Endothelial cell of umbilical vein (primary cell): ENCODE measurements at regions not wholly inside any gene's neighbourhood (a gene's known extent, or its start where the extent isn't known, plus 50 kb on each side); places are given as distances from the start of the nearest gene placed in this dataset.

Source experiments
- BruUV-seq: library from RNA; stranded (reverse); fragments of 400-500 nt; replicated peaks from 2 replicates; lab custom pipeline; 2021; lab: Mats Ljungman, UMichigan
- CTCF ChIA-PET: fragments of 300-600, 350-600 bp; sonication (Branson Sonifier 250); formaldehyde crosslinking; loops from one replicate; lab custom pipeline; 2021; ENCODE audit warnings: antibody characterized with exemption, inconsistent platforms; lab: Charles Lee
- POLR2A ChIA-PET: fragments of 300-600, 350-600 bp; sonication (Branson Sonifier 250); formaldehyde crosslinking; loops from one replicate; lab custom pipeline; 2021; ENCODE audit warnings: antibody characterized with exemption, inconsistent platforms; lab: Charles Lee
- DNase-seq: peaks from one replicate; pipeline ENCODE4 v3.0.0-alpha.2; 2011; ENCODE audit warnings: low read depth, low spot score
- FAIRE-seq: peaks from 2 replicates; lab custom pipeline; 2011; peaks lifted over from hg19 to GRCh38; lab: Jason Lieb, UNC
- H2AFZ ChIP-seq: 2 replicates; pipeline ENCODE4 v1.6.0; 2012; ENCODE audit warnings: low read depth, low read length, control low read depth, inconsistent platforms
- H3K27ac ChIP-seq: 2 replicates; pipeline ENCODE4 v1.5.1; 2011; ENCODE audit warnings: low read depth, mild to moderate bottlenecking, control low read depth, low read length, moderate library complexity; ENCODE audit not compliant: insufficient read depth
- H3K27me3 ChIP-seq, 2 experiments: 2 replicates each; pipeline versions ENCODE4 v1.6.0 to v1.6.1; 2011; ENCODE audit warnings: low read length in 2 of 2, mixed read lengths in 1 of 2; ENCODE audit not compliant: control insufficient read depth in 2 of 2, insufficient read depth in 2 of 2
- H3K36me3 ChIP-seq, 2 experiments: 2 replicates in 1 of 2; 3 replicates in 1 of 2; pipeline ENCODE4 v1.5.1; 2011; ENCODE audit warnings: low read length in 2 of 2, mild to moderate bottlenecking in 1 of 2, moderate library complexity in 1 of 2; ENCODE audit not compliant: control insufficient read depth in 2 of 2, insufficient read depth in 2 of 2; ENCODE audit errors: extremely low read depth in 1 of 2
- H3K4me1 ChIP-seq: 3 replicates; pipeline ENCODE4 v1.5.1; 2011; ENCODE audit warnings: mild to moderate bottlenecking, low read length; ENCODE audit not compliant: control insufficient read depth, insufficient read depth; ENCODE audit errors: extremely low read depth
- H3K4me2 ChIP-seq: 2 replicates; pipeline ENCODE4 v1.6.1; 2011; ENCODE audit warnings: low read length, control low read depth, mixed read lengths; ENCODE audit not compliant: insufficient read depth
- H3K4me3 ChIP-seq, 3 experiments: fragments of 200-600 bp in 1 of 3; sonication (generic), shearing (Covaris generic) in 1 of 3; replicated peaks in 1 of 3; 2 replicates each; pipeline ENCODE4 v1.5.1; 2011 to 2016; ENCODE audit warnings: control low read depth in 3 of 3, low read length in 3 of 3, mild to moderate bottlenecking in 2 of 3, inconsistent platforms in 1 of 3, low read depth in 1 of 3, moderate library complexity in 1 of 3; ENCODE audit not compliant: insufficient read depth in 1 of 3
- H3K79me2 ChIP-seq: 2 replicates; pipeline ENCODE4 v1.6.0; 2012; ENCODE audit warnings: low read length, inconsistent platforms; ENCODE audit not compliant: control insufficient read depth, insufficient read depth
- H3K9ac ChIP-seq: replicated peaks from 2 replicates; pipeline ENCODE3; 2011; ENCODE audit warnings: low read length, control low read depth; ENCODE audit not compliant: insufficient read depth; ENCODE audit errors: extremely low read depth
- H3K9me1 ChIP-seq: replicated peaks from 3 replicates; pipeline ENCODE4 v1.6.0; 2011; ENCODE audit warnings: mild to moderate bottlenecking, low read length; ENCODE audit not compliant: control insufficient read depth, insufficient read depth; ENCODE audit errors: extremely low read depth
- H3K9me3 ChIP-seq: replicated peaks from 2 replicates; pipeline ENCODE4 v1.5.1; 2012; ENCODE audit warnings: low read length, inconsistent platforms; ENCODE audit not compliant: control insufficient read depth, insufficient read depth
- H4K20me1 ChIP-seq: replicated peaks from 2 replicates; pipeline ENCODE3; 2011; ENCODE audit warnings: mild to moderate bottlenecking, low read length; ENCODE audit not compliant: control insufficient read depth, insufficient read depth; ENCODE audit errors: extremely low read depth
- EZH2 ChIP-seq: IDR thresholded peaks from 2 replicates; pipeline ENCODE4 v1.6.1; 2012; ENCODE audit warnings: borderline replicate concordance, low read depth, mild to moderate bottlenecking, moderate library complexity, low read length, inconsistent platforms; ENCODE audit not compliant: severe bottlenecking
- FOS ChIP-seq: IDR thresholded peaks from 2 replicates; pipeline ENCODE4 v1.6.1; 2011; ENCODE audit warnings: mild to moderate bottlenecking, low read length, moderate library complexity, borderline replicate concordance; ENCODE audit not compliant: insufficient read depth
- GATA2 ChIP-seq: IDR thresholded peaks from 2 replicates; pipeline ENCODE4 v1.7.0; 2011; ENCODE audit warnings: low read depth, mild to moderate bottlenecking, moderate library complexity, mixed read lengths, low read length; ENCODE audit not compliant: insufficient read length, insufficient read depth
- JUN ChIP-seq: IDR thresholded peaks from 2 replicates; pipeline ENCODE4 v1.6.1; 2011; ENCODE audit warnings: borderline replicate concordance, low read depth; ENCODE audit not compliant: insufficient read length, insufficient read depth
- MAX ChIP-seq: IDR thresholded peaks from 2 replicates; pipeline ENCODE4 v1.6.1; 2011; ENCODE audit not compliant: insufficient read depth, insufficient read length
- MYC ChIP-seq: IDR thresholded peaks from one replicate; pipeline ENCODE4 v1.6.1; 2011; ENCODE audit warnings: mild to moderate bottlenecking, low read depth, low read length
- POLR2A ChIP-seq: IDR thresholded peaks from 2 replicates; pipeline ENCODE4 v1.6.1; 2012; ENCODE audit warnings: low read depth, mild to moderate bottlenecking, control low read depth, low read length
- POLR2AphosphoS5 ChIP-seq: IDR thresholded peaks from 2 replicates; pipeline ENCODE4 v1.6.1; 2012; ENCODE audit warnings: low read depth, mild to moderate bottlenecking, control low read depth, low read length, moderate library complexity; ENCODE audit not compliant: insufficient read depth
- dilution Hi-C: fragments of 300-500 bp; cut with MboI; formaldehyde crosslinking; loops from one replicate; pipeline ENCODE4 v1.15.0; 2019; ENCODE audit warnings: low sequenced_read_pairs; ENCODE audit not compliant: extremely low pct_ligation_motif_present
- intact Hi-C: fragments of 100-400 bp; cut with micrococcal nuclease; formaldehyde crosslinking; loops from one replicate; pipeline ENCODE4 v1.10.0; 2022
- TF ChIP-seq, protein P1 (sequence below), 2 donors: IDR thresholded peaks; 1 replicate in 1 of 2; 2 replicates in 1 of 2; pipeline ENCODE4 v1.5.1; 2011; ENCODE audit warnings: low read length in 2 of 2, mild to moderate bottlenecking in 2 of 2, moderate library complexity in 2 of 2, control low read depth in 1 of 2, inconsistent platforms in 1 of 2, low read depth in 1 of 2; ENCODE audit not compliant: insufficient read depth in 1 of 2; ENCODE audit errors: extremely low read depth in 1 of 2

- Histone ChIP-seq H3K9ac (no peak overlapping the region), H3K36me3 (no peaks in the 10 kb centered on the region), H3K27ac (no peak overlapping the region), H2AFZ (no peak overlapping the region), H3K27me3 (no peaks in the 10 kb centered on the region), H3K9me3 (no peaks in the 10 kb centered on the region), H3K79me2 (no peaks in the 10 kb centered on the region), H4K20me1 (no peaks in the 10 kb centered on the region), H3K4me3 (no peak overlapping the region), H3K4me2 (no peak overlapping the region), H3K9me1 (no peaks in the 10 kb centered on the region), H3K4me1 (no peaks in the 10 kb centered on the region)
- intact Hi-C loops: no loop called here
- no TSS peak for BruUV-seq
- no peak for FAIRE-seq
- TF ChIP-seq MAX (no peak), POLR2A (no peak), POLR2AphosphoS5 (no peak), JUN (no peak), EZH2 (no peak), MYC (no peak), FOS (no peak), GATA2 (no peak)
- TF ChIP-seq, protein P1, sequence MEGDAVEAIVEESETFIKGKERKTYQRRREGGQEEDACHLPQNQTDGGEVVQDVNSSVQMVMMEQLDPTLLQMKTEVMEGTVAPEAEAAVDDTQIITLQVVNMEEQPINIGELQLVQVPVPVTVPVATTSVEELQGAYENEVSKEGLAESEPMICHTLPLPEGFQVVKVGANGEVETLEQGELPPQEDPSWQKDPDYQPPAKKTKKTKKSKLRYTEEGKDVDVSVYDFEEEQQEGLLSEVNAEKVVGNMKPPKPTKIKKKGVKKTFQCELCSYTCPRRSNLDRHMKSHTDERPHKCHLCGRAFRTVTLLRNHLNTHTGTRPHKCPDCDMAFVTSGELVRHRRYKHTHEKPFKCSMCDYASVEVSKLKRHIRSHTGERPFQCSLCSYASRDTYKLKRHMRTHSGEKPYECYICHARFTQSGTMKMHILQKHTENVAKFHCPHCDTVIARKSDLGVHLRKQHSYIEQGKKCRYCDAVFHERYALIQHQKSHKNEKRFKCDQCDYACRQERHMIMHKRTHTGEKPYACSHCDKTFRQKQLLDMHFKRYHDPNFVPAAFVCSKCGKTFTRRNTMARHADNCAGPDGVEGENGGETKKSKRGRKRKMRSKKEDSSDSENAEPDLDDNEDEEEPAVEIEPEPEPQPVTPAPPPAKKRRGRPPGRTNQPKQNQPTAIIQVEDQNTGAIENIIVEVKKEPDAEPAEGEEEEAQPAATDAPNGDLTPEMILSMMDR (IDR thresholded peaks at IDR 0.05; ENCODE audit: extremely low read depth in 1 of 2, insufficient read depth in 1 of 2, low read depth in 1 of 2, low read length in 2 of 2): no peak
- dilution Hi-C loops: no loop called here
- no peak for DNase-seq
- POLR2A ChIA-PET: no interaction called here
- CTCF ChIA-PET: interaction anchor here (0.9 kb wide), 1 partner anchor 299 kb away, joined by 3 read pairs; no protein-coding TSS in a partner anchor
Measured at GRCh38 chr4:103484521-103484920, 235.3 kb downstream of the TACR3 start.
